Ovary (tissue), 7 donors: ENCODE measurements at regions not wholly inside any gene's neighbourhood (a gene's known extent, or its start where the extent isn't known, plus 50 kb on each side); places are given as distances from the start of the nearest gene placed in this dataset.
A peak's percentile ranks its signal among the peaks of the same experiment; 100 is the strongest.

ENCODE experiments used
- DNase-seq, 5 donors: peaks; one replicate each; pipeline ENCODE4 v3.0.0-alpha.2; 2019 to 2020
- H3K27ac ChIP-seq, 2 donors: fragments of 200-600 bp; one replicate each; pipeline versions ENCODE4 v1.5.1 to v1.8.0; 2019 to 2022
- H3K27me3 ChIP-seq: fragments of 200-600 bp; one replicate; pipeline ENCODE4 v1.8.0; 2022
- H3K36me3 ChIP-seq: fragments of 200-600 bp; sonication (generic); one replicate; pipeline ENCODE4 v1.5.1; 2019
- H3K4me1 ChIP-seq: one replicate; pipeline ENCODE4 v1.8.1; 2013; ENCODE audit warnings: mild to moderate bottlenecking, moderate library complexity; ENCODE audit not compliant: insufficient read depth
- H3K4me3 ChIP-seq: fragments of 200-600 bp; sonication (generic); one replicate; pipeline ENCODE4 v1.5.1; 2017
- H3K9me3 ChIP-seq, 2 donors: fragments of 200-600 bp in 1 of 2; sonication (generic) in 1 of 2; one replicate each; pipeline versions ENCODE4 v1.5.1 to v1.8.1; 2013 to 2019; ENCODE audit warnings: mild to moderate bottlenecking in 1 of 2, moderate library complexity in 1 of 2
- EP300 ChIP-seq: sonication (generic); formaldehyde crosslinking; IDR thresholded peaks from one replicate; pipeline ENCODE4 v1.6.1; 2017; ENCODE audit warnings: antibody characterized with exemption
- POLR2A ChIP-seq: fragments of 450-650 bp; IDR thresholded peaks from one replicate; pipeline ENCODE4 v1.6.1; 2017; ENCODE audit warnings: antibody characterized with exemption, mild to moderate bottlenecking, moderate library complexity
- WGBS, 3 donors: extraction: QIAGEN DNeasy Blood & Tissue Kit in 1 of 3; methylation state at CpG; one replicate each; pipeline versions ENCODE4 v1.1.5 to v1.1.7; 2013 to 2017; 5-methylcytosine and 5-hydroxymethylcytosine counted together
- intact Hi-C, 4 donors: fragments of 100-400 bp; cut with DNase I; formaldehyde crosslinking; loops; one replicate each; pipeline versions ENCODE4 v1.11.0 to v1.15.1; 2022 to 2023
- TF ChIP-seq, protein P1 (sequence below), 3 donors: fragments of 450-650 bp in 2 of 3; fragments of 200-600 bp in 1 of 3; IDR thresholded peaks; one replicate each; pipeline versions ENCODE4 v1.5.1 to v1.8.0; 2016 to 2022; ENCODE audit warnings: antibody characterized with exemption in 3 of 3, mild to moderate bottlenecking in 1 of 3
- donor health status: DM: no; HTN: no; CAD: no; lungs with moderate emphysema.
- donor health status: DM: no; HTN: no; CAD: no.
- donor health status: Bipolar disorder and iron deficiency.
- donor health status: DM: no; HTN: no; CAD: no.
- donor health status: DM: yes; HTN: yes; CAD: no.

DNA sequence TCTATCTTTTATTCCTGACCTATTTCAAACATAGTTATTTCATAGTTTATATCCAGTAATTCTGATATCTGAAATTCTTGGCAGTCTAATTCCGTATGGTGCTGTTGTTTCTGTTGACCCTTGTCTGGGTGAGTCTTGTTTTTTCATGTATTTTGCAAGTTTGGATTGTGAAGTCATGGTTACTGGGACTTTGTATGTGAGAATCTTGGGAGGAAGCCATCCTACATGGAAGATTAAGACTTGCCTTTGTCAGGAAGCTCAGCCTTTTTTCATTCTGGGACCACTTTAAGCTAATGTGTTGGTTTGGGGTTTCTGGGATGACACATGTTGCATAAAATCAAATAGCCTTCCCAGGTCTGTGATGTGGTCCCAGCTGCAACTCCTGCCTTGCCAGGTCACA, 191.6 kb upstream of the E2F7 start:
- 2 to 14% (median 5%) methylated on average over 1 of the region's 1 CpG for WGBS, 3 donors
- peak in 1 of 5 donors; percentile 35 for DNase-seq
- no peaks in the 10 kb centered on the region for H3K27me3 ChIP-seq
- intact Hi-C loops: no loop called here
- H3K9me3 ChIP-seq: no peaks in the 10 kb centered on the region
- H3K27ac ChIP-seq: peak overlapping the region in 1 of 2 donors; percentile 81
- H3K36me3 ChIP-seq: no peaks in the 10 kb centered on the region
- peaks cover 7% of the 10 kb centered on the region for H3K4me1 ChIP-seq
- TF ChIP-seq POLR2A: no peak
- H3K4me3 ChIP-seq: no peak overlapping the region

DNA sequence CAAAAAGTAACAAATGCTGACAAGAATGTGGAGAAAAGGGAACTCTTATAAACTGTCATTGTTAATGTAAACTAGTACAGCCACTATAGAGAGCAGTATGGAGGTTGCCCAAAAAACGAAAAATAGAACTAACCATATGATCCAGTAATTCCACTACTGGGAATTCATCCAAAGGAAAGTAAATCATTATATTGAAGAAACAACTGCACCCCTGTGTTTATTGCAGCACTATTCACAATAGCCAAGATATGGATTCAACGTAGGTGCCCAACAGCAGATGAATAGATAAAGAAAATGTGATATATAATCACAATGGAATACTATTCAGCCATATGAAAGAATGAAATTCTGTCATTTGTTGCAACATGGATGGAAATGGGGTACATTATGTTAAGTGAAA, 188.0 kb upstream of the E2F7 start:
- intact Hi-C loops: no loop called here
- no peak for DNase-seq
- Histone ChIP-seq H3K36me3 (no peaks in the 10 kb centered on the region), H3K9me3 (no peaks in the 10 kb centered on the region), H3K27me3 (no peaks in the 10 kb centered on the region), H3K4me3 (no peak overlapping the region), H3K4me1 (peaks cover 8% of the 10 kb centered on the region), H3K27ac (no peak overlapping the region)
- 89% methylated on average over 2 of the region's 2 CpGs for WGBS, 3 donors
- TF ChIP-seq, protein P1, sequence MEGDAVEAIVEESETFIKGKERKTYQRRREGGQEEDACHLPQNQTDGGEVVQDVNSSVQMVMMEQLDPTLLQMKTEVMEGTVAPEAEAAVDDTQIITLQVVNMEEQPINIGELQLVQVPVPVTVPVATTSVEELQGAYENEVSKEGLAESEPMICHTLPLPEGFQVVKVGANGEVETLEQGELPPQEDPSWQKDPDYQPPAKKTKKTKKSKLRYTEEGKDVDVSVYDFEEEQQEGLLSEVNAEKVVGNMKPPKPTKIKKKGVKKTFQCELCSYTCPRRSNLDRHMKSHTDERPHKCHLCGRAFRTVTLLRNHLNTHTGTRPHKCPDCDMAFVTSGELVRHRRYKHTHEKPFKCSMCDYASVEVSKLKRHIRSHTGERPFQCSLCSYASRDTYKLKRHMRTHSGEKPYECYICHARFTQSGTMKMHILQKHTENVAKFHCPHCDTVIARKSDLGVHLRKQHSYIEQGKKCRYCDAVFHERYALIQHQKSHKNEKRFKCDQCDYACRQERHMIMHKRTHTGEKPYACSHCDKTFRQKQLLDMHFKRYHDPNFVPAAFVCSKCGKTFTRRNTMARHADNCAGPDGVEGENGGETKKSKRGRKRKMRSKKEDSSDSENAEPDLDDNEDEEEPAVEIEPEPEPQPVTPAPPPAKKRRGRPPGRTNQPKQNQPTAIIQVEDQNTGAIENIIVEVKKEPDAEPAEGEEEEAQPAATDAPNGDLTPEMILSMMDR (IDR thresholded peaks at IDR 0.05): no peak
- TF ChIP-seq EP300 (no peak), POLR2A (no peak)

DNA sequence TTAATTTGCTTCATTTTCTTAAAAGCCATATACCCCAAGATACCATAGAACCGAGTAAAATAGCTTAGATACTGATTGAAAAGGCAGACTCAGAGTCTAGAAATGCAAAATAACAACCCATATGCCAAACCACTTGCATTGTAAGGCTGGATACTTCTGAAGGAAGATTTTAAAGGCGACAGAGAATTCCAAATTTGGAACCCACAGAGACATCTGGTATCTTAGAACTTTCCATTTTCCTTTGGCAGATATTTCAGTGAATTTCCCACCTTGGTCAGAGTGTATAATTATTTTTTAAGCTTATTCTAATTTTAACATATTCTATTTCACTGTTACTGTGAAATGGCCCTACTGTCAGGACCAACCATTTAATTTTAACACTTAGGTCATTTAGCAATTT, 186.4 kb upstream of the E2F7 start:
- H3K27ac ChIP-seq: no peak overlapping the region
- peaks cover 9% of the 10 kb centered on the region for H3K4me1 ChIP-seq
- no peak overlapping the region for H3K4me3 ChIP-seq
- no peak for DNase-seq
- TF ChIP-seq, protein P1 (IDR thresholded peaks at IDR 0.05): no peak
- TF ChIP-seq EP300: no peak
- intact Hi-C loops: no loop called here
- 60 to 91% (median 78%) methylated on average over 2 of the region's 2 CpGs for WGBS, 3 donors
- H3K9me3 ChIP-seq: no peaks in the 10 kb centered on the region
- no peaks in the 10 kb centered on the region for H3K27me3 ChIP-seq
- H3K36me3 ChIP-seq: no peaks in the 10 kb centered on the region

DNA sequence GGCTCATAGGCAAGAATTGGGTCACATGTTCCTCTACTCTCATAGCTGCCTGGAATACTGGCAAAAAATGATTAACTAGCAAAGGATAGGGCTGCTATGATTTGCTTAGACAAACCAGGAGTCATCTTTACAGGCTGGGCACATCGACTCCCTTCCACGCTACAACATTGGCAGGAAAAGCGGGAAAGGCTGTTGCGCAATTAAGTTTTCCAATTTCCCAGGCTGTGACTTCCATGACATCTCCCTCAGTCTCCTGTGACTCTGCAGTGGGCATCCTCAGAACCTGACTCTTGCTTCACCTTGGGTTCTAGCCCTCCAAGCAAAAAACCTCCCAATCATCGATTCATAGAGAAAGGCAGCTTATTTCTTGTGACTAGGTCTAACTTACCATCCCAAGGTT, 184.5 kb upstream of the E2F7 start:
- no peaks in the 10 kb centered on the region for H3K27me3 ChIP-seq
- DNase-seq: no peak
- 96 to 99% (median 97%) methylated on average over 5 of the region's 5 CpGs for WGBS, 3 donors
- H3K27ac ChIP-seq: peak overlapping the region in 1 of 2 donors; percentile 75
- no peak for TF ChIP-seq EP300
- TF ChIP-seq, protein P1 (IDR thresholded peaks at IDR 0.05): no peak
- no peak for TF ChIP-seq POLR2A
- H3K4me3 ChIP-seq: no peak overlapping the region
- H3K9me3 ChIP-seq: no peaks in the 10 kb centered on the region
- H3K4me1 ChIP-seq: peaks cover 6% of the 10 kb centered on the region
- H3K36me3 ChIP-seq: no peaks in the 10 kb centered on the region
- intact Hi-C loops: no loop called here

DNA sequence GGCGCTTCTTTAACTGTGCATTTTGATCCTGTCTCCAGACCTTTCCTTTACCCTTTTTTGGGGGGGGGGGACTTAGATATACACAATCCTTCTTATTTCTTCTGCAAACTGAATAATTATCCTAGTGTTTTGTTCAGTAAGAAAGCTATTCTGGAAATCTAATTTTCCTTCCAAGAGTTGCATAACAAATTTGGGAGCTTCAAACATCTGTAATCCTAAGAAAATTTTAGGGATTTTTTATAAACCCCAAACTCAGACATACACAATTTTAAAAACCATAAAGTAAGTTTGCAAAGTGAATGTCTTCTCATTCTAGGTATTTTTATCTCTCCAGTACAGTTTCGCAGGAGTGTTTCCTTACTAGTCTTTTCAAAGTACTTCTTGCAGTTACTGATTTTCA, 182.7 kb upstream of the E2F7 start:
- DNase-seq: no peak
- Histone ChIP-seq H3K4me3 (no peak overlapping the region), H3K36me3 (no peaks in the 10 kb centered on the region), H3K27ac (peak overlapping the region in 1 of 2 donors; percentile 75), H3K9me3 (no peaks in the 10 kb centered on the region), H3K4me1 (peaks cover 6% of the 10 kb centered on the region), H3K27me3 (no peaks in the 10 kb centered on the region)
- TF ChIP-seq, protein P1 (IDR thresholded peaks at IDR 0.05): no peak
- TF ChIP-seq EP300 (no peak), POLR2A (no peak)
- intact Hi-C loops: no loop called here
- WGBS, 3 donors: 15 to 42% (median 26%) methylated on average over 2 of the region's 2 CpGs
